ENCODE measurements at regions not wholly inside any gene's neighbourhood (a gene's known extent, or its start where the extent isn't known, plus 50 kb on each side); places are given as distances from the start of the nearest gene placed in this dataset.
"Not testable (repeated sequence)": the region's sequence is repeated elsewhere in the genome, so short reads cannot be mapped to it uniquely, and the experiment has no call there.

GRCh38 chr2:66306483-66306882, 128.4 kb upstream of the MEIS1 start:
- no peak for DNase-seq

- no peak for DNase-seq
Measured at GRCh38 chr2:66305718-66306117, 129.2 kb upstream of the MEIS1 start.

DNA sequence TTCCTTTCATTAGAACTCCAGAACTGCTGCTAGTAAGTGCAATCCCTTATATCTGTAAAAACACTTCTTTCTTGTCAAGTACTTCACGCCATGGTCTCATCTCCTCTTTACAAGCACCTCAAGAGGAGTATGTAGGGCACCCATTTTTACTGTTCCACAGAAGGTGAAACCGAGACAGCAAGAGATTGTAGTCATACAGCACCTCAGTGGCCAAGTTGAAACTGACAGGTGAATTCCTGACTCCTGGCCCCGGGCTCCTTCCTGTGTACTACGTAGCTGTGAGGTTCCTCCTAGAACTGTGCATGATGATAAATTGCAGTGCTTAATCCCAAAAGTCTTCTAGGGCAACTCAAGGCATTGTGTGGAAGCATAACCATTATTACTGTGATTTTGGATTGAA, 131.5 kb upstream of the MEIS1 start:
- no peak for DNase-seq

- DNase-seq, result no peak
Measured at GRCh38 chr2:66301767-66302140, 133.2 kb upstream of the MEIS1 start.

- DNase-seq, result no peak
Measured at GRCh38 chr2:66301022-66301766, 133.7 kb upstream of the MEIS1 start.

- no peak for DNase-seq
Measured at GRCh38 chr2:66283787-66284186, 151.1 kb upstream of the MEIS1 start.

- peak; percentile 9 for DNase-seq
Measured at GRCh38 chr2:66281980-66282379, 152.9 kb upstream of the MEIS1 start.

- no peak for DNase-seq
Measured at GRCh38 chr2:66279024-66279423, 155.9 kb upstream of the MEIS1 start.

DNA sequence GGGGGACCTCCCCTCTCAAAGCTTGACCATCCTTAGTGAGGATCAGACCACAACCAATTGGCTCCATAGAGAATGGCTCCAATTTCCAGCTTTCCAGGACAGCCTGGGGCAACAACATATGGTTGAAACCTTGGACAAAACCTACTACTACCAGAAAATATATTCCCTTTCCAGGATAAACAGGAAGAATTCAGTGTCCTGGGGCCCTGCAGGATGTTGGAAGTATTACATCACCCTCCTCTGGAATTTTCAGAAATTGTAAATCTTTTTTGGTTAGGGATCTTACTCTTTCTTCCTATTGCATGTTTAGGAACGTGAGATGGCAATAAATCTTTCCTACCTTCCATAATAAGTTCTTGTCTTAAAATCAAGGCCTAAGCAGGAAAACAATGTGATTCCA, 158.9 kb upstream of the MEIS1 start:
- no peak for DNase-seq

DNA sequence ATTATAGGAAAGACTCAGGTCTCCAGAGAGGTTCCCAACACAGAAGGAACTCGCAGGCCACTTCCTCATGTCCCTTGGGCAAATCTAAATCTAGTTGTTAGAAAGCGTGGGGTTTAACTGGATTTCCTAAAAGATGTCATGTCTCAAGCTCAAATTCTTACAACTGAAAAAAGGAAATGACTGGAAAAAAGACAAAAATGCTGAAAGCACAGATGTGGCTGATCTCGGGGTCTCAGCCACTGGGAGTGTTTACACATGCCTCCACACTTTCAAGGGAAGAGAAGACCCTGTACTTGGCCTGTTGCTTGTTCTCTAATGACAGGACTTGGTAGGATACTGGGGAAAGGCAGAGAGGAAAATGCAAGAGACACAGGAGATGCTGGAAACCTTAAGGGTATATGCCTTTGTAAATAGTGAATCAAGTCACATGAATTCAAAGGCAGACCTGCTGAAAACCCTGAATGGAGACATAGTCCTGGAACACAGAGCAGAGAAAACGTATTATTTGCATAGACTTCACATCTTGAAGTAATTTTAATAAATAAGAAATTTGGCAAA, 160.9 kb upstream of the MEIS1 start:
- DNase-seq, result no peak

DNA sequence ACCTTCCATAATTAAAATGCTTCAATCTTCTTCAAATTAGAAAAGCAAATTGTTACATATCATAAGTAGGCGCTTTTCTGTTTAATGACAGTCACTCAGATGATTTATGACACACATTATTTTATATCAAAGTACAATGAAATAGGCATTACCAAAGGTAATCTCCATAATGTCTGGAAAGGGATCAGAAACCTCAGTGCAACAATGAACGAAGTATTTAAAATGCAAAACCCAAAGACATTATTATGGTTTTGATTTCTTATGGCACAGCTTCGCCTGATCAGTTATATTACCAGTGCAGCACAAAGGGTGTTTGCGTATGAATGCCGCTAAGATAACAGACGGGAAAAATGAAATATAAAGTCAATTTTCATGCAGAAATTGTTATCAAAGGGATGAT, 162.2 kb upstream of the MEIS1 start:
- DNase-seq, result no peak

DNA sequence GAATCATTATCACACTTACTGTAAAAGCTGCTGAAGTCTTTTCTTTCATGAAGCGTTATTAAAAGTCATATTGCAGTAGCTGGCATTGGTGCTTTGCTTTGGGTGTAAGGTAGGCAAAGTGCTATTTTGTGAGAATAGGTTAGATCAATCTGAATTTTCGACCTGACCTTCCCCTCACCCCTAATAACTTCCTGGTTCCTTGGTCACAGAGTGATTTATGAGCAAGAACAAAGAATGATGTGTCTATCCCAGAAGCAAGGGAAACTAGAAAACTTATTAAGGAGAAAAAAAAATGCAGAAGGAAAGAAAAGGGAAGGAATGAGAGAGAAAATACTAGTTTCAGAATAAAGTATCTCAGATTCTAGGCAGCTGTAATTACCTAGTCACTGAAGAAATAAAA, 163.1 kb upstream of the MEIS1 start:
- DNase-seq, result no peak

DNA sequence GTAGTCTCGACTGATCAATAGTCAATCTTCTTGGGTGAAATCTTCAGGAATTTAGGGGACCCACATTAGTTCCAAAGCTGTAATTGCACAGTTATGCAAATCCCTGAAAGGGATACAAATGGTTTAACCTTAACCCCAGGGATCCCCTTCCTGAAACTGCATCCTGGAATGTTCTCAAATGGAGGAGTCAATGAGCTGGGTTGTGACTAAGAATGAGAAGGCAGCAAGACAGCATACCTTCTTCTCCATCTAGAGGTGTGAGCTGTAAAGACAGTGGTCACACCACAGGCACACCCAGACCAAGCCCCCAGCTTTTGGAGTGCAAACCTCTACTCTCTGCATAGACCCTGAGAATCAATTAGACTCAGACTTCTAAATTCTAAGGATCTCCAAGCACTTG, 164.7 kb upstream of the MEIS1 start:
- DNase-seq, result no peak

GRCh38 chr2:66269166-66269565, 165.8 kb upstream of the MEIS1 start:
- DNase-seq, result no peak

DNA sequence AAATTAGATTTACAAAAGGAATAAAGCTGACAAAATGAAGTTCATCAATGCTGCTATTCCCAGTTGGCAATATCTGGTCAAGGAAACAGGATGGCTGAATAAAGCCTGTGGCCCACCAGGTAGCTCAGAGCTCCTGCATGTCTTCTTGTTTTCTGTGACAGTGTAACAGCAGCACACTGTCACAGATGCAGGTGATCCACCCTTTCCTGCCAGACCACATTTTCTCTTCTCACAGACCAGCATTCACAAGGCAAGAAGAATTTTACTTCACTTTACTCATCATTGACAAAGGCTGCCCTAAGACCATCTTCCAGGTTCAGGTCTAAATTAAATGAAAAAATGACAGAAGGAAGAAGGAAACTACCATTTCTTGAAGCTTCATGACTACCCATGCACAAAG, 166.2 kb upstream of the MEIS1 start:
- DNase-seq, result no peak

- no peak for DNase-seq
Measured at GRCh38 chr2:66264354-66264753, 170.6 kb upstream of the MEIS1 start.

DNA sequence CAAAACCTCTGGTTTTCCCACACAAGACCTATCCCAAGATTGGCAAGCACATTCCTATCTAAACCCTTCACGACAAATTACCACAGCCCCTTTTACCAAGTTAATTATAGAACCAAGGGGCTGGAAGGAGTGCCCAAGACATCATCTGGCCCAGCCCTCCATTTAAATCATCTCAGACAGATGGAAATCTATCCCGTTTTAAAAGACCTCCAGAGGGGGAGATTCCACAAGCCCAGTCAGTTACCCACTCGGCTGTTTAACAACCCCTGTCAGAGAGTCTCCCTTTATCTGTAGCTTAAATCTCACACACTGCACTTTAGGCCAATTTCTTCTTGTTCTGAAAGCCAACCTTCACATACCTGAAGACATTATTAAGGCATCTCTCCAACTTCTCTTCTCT, 179.1 kb upstream of the MEIS1 start:
- DNase-seq, result no peak

- DNase-seq, result no peak
Measured at GRCh38 chr2:66255136-66255535, 179.8 kb upstream of the MEIS1 start.

DNA sequence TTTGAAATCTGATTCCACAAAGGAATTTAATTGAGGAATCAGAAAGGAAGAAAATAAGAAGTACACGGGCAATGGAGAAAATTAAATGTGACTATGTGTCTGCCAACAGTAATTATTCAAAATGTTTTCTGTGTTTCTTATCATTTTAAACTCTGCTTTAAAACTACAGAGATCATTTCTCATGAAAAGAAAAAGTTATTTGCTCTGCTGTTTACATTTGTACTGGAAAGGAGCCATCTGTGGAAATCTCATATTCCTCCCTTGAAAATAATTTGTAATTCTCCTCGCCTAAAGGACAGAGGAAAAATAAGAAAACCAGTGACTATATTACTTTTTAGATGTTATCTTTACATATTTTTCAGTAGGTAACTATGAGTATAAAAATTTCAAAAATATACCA, 181.9 kb upstream of the MEIS1 start:
- DNase-seq, result no peak

DNA sequence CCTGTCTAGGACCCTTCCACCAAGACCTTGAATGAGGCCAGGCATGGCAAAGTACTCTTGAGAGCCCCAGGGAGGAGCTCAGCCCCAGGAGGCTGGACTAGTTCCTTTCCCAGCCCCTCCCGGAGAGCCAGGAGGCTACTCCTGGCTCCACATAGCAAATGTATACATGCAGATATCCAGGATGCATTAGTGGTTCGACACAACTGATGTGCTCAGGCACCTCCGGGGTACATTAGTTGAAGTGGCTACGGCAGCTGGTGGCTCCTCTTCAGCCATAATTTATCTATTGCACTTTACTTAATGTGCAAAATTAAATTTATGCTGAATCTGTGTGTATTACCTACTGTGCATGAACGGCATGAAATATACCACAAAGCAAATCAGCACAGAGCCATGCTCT, 182.8 kb upstream of the MEIS1 start:
- no peak for DNase-seq

- no peak for DNase-seq
Measured at GRCh38 chr2:66251573-66251972, 183.4 kb upstream of the MEIS1 start.

- DNase-seq, result not testable (repeated sequence)
Measured at GRCh38 chr2:66249089-66249488, 185.8 kb upstream of the MEIS1 start.

GRCh38 chr2:66243809-66244208, 191.1 kb upstream of the MEIS1 start:
- not testable (repeated sequence) for DNase-seq

GRCh38 chr2:66242888-66243287, 192.0 kb upstream of the MEIS1 start:
- DNase-seq, result not testable (repeated sequence)

DNA sequence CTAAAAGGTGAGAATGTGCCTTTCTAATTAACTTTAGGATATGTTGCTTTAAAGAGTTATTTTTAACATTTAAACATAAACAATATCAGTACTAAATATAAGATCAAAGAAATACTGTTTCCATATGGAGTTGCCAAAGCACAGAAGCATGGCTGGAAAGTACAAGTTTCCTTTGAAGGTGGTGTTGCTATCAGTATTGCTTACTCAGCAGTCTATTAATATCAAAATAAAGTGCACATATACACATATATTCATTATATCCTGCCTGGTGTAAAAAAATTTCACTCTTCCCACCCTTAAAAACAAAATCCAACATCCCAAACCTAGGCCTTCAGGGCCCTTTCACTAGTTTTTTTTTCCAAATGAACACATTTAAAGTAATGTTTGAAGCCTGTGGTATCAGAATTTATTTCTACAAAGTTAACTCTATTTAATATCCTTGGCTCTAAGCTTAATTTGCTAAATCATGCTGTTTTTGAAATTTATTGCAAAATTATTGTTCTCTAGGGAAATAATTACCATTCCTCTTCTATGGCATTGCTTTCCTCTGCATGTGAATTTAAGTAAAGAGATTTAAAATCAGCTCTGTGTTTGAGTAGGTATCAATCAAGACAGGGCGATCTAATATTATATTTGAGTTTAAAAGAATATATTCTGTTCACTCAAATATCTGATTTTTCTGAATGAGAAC, 192.7 kb upstream of the MEIS1 start:
- no peak for DNase-seq
